ENCODE measurements at regions not wholly inside any gene's neighbourhood (a gene's known extent, or its start where the extent isn't known, plus 50 kb on each side); places are given as distances from the start of the nearest gene placed in this dataset.

GRCh38 chr6:144624716-144625115 is 339.6 kb downstream of the UTRN start:
- ATAC-seq (no peak), DNase-seq (no peak)
- Histone ChIP-seq H3K9me2 (replicated peaks; ENCODE audit: low read length) (no peaks in the 10 kb centered on the region), H3K4me1 (ENCODE audit: insufficient read depth, low read length) (no peaks in the 10 kb centered on the region), H3K36me3 (ENCODE audit: low read depth, low read length) (no peaks in the 10 kb centered on the region), H3K4me3 (ENCODE audit: low read length) (no peak overlapping the region), H2AFZ (ENCODE audit: low read length) (no peak overlapping the region), H3K27ac (ENCODE audit: low read length) (no peak overlapping the region), H4K20me1 (ENCODE audit: low read length) (no peaks in the 10 kb centered on the region), H3K4me2 (ENCODE audit: low read length) (no peak overlapping the region), H3F3A (ENCODE audit: low read length, unreplicated experiment) (no peaks in the 10 kb centered on the region), H3K9me3 (ENCODE audit: low read length) (no peaks in the 10 kb centered on the region), H3K9ac (ENCODE audit: low read length) (no peak overlapping the region), H3K27me3 (ENCODE audit: low read length) (no peaks in the 10 kb centered on the region), H3K79me2 (ENCODE audit: low read length) (no peaks in the 10 kb centered on the region)
- BruUV-seq (replicated peaks), result no TSS peak
- TF ChIP-seq EZH2 (IDR thresholded peaks at IDR 0.05; ENCODE audit: low read length, unreplicated experiment) (no peak), EZH2phosphoT487 (IDR thresholded peaks at IDR 0.05; ENCODE audit: borderline replicate concordance, low read length) (no peak)
- TF ChIP-seq, protein P1, sequence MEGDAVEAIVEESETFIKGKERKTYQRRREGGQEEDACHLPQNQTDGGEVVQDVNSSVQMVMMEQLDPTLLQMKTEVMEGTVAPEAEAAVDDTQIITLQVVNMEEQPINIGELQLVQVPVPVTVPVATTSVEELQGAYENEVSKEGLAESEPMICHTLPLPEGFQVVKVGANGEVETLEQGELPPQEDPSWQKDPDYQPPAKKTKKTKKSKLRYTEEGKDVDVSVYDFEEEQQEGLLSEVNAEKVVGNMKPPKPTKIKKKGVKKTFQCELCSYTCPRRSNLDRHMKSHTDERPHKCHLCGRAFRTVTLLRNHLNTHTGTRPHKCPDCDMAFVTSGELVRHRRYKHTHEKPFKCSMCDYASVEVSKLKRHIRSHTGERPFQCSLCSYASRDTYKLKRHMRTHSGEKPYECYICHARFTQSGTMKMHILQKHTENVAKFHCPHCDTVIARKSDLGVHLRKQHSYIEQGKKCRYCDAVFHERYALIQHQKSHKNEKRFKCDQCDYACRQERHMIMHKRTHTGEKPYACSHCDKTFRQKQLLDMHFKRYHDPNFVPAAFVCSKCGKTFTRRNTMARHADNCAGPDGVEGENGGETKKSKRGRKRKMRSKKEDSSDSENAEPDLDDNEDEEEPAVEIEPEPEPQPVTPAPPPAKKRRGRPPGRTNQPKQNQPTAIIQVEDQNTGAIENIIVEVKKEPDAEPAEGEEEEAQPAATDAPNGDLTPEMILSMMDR (conservative IDR thresholded peaks at IDR 0.05; ENCODE audit: low read depth, low read length), result no peak
- ChIA-PET POLR2A (ENCODE audit: unreplicated experiment) (no interaction called here), CTCF (no interaction called here)
- intact Hi-C loops (cut with micrococcal nuclease), result no loop called here

DNA sequence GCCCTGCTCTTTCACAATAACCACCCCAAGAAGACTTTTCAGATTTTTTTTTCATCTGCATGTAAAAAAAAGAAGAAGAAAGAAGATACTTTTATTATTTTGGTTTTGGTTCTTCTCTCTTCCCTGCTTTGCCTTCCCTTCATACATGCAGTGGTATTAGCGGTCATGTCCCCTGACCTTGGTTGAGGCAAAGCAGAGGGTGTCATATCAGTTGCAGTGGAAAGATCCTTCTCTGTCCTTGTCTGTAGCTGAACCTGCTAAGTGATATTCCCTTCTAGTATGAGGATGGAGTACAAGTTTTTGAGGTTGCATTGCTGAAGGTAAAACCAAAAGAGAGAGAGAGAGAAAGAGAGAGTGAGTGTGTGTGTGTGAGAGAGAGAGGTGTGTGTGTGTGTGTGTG is 345.7 kb downstream of the UTRN start:
- TF ChIP-seq, protein P1 (conservative IDR thresholded peaks at IDR 0.05; ENCODE audit: low read depth, low read length), result no peak
- TF ChIP-seq EZH2phosphoT487 (IDR thresholded peaks at IDR 0.05; ENCODE audit: borderline replicate concordance, low read length) (no peak), EZH2 (IDR thresholded peaks at IDR 0.05; ENCODE audit: low read length, unreplicated experiment) (no peak)
- intact Hi-C loops (cut with micrococcal nuclease), result no loop called here
- ChIA-PET CTCF (no interaction called here), POLR2A (ENCODE audit: unreplicated experiment) (no interaction called here)
- no peak for ATAC-seq
- H3K4me2 ChIP-seq (ENCODE audit: low read length), result no peak overlapping the region
- no peak for DNase-seq
- H3F3A ChIP-seq (ENCODE audit: low read length, unreplicated experiment), result no peaks in the 10 kb centered on the region
- no peaks in the 10 kb centered on the region for H3K27me3 ChIP-seq (ENCODE audit: low read length)
- BruUV-seq (replicated peaks), result no TSS peak
- no peak overlapping the region for H3K4me3 ChIP-seq (ENCODE audit: low read length)
- H3K79me2 ChIP-seq (ENCODE audit: low read length), result no peaks in the 10 kb centered on the region
- no peaks in the 10 kb centered on the region for H3K36me3 ChIP-seq (ENCODE audit: low read depth, low read length)
- H2AFZ ChIP-seq (ENCODE audit: low read length), result no peak overlapping the region
- H3K4me1 ChIP-seq (ENCODE audit: insufficient read depth, low read length), result no peaks in the 10 kb centered on the region
- H3K9ac ChIP-seq (ENCODE audit: low read length), result no peak overlapping the region
- H3K27ac ChIP-seq (ENCODE audit: low read length), result no peak overlapping the region
- H4K20me1 ChIP-seq (ENCODE audit: low read length), result no peaks in the 10 kb centered on the region
- no peaks in the 10 kb centered on the region for H3K9me3 ChIP-seq (ENCODE audit: low read length)
- no peaks in the 10 kb centered on the region for H3K9me2 ChIP-seq (replicated peaks; ENCODE audit: low read length)

GRCh38 chr6:144632266-144632665 is 347.1 kb downstream of the UTRN start:
- POLR2A ChIA-PET (ENCODE audit: unreplicated experiment), result no interaction called here
- H4K20me1 ChIP-seq (ENCODE audit: low read length), result no peaks in the 10 kb centered on the region
- no peaks in the 10 kb centered on the region for H3K27me3 ChIP-seq (ENCODE audit: low read length)
- no peak for ATAC-seq
- TF ChIP-seq EZH2phosphoT487 (IDR thresholded peaks at IDR 0.05; ENCODE audit: borderline replicate concordance, low read length) (no peak), EZH2 (IDR thresholded peaks at IDR 0.05; ENCODE audit: low read length, unreplicated experiment) (no peak)
- TF ChIP-seq, protein P1 (conservative IDR thresholded peaks at IDR 0.05; ENCODE audit: low read depth, low read length), result no peak
- CTCF ChIA-PET, result no interaction called here
- H3K27ac ChIP-seq (ENCODE audit: low read length), result no peak overlapping the region
- H3K36me3 ChIP-seq (ENCODE audit: low read depth, low read length), result no peaks in the 10 kb centered on the region
- no peak overlapping the region for H2AFZ ChIP-seq (ENCODE audit: low read length)
- no peak overlapping the region for H3K4me3 ChIP-seq (ENCODE audit: low read length)
- BruUV-seq (replicated peaks), result no TSS peak
- no peaks in the 10 kb centered on the region for H3K4me1 ChIP-seq (ENCODE audit: insufficient read depth, low read length)
- no peak overlapping the region for H3K4me2 ChIP-seq (ENCODE audit: low read length)
- no peak for DNase-seq
- H3F3A ChIP-seq (ENCODE audit: low read length, unreplicated experiment), result no peaks in the 10 kb centered on the region
- intact Hi-C loops (cut with micrococcal nuclease), result no loop called here
- H3K9me3 ChIP-seq (ENCODE audit: low read length), result no peaks in the 10 kb centered on the region
- no peaks in the 10 kb centered on the region for H3K79me2 ChIP-seq (ENCODE audit: low read length)
- no peaks in the 10 kb centered on the region for H3K9me2 ChIP-seq (replicated peaks; ENCODE audit: low read length)
- no peak overlapping the region for H3K9ac ChIP-seq (ENCODE audit: low read length)

All from PC-3 (cell line).